Stimulated activated CD8-positive, alpha-beta memory T cell treated with anti-CD3 and anti-CD28 coated beads, Interleukin-7, amount 100 ng/mL, for 24 hours (primary cell): ENCODE measurements at regions not wholly inside any gene's neighbourhood (a gene's known extent, or its start where the extent isn't known, plus 50 kb on each side); places are given as distances from the start of the nearest gene placed in this dataset.

Experiments used
- DNase-seq: peaks from one replicate; pipeline ENCODE4 v3.0.0-alpha.2; 2020; ENCODE audit warnings: low read depth

DNA sequence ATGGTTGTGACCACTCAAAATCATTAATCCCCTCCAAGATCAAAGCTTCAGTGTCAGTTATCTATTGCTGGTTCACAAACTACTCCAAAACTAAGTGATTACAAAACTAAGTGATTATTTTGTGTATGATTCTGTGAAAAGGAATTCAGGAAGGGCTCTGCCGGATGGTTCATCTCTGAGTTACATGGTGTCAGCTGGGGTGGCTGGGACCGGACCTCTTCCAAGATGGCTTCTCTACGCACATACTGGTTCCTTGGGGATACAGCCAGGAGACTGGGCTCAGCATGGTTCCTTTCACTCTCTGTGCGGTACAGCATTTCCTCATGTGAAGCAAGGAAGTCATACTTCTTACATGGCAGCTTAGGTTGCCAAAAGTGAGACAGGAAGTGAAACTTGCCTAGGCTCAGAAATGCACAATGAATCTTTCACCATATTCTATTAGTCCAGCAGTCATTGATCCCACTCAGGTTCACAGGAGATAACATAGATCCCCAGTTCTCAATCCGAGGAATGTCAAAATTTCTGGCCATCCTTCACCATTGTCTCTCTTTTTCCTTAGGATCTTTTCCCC is 97.9 kb upstream of the IRX6 start:
- no peak for DNase-seq

DNA sequence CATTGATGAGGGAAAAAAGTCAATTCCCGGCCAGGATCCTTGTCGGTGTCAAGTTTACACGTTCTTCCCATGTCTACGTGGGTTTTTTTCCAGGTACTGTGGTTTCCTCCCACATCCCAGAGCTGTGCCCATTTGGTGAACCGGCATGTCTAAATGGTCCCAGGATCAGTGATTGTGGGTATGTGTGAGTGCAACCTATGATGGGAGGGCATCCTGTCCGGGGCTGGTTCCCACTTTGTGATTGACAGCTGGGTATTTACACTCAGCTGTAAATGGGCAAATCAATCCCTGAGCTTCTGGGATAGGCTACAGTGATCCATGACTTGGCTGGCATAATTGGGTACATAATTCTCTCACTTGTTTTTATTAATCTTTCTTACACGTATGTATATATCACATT is 91.2 kb upstream of the IRX6 start:
- no peak for DNase-seq

DNA sequence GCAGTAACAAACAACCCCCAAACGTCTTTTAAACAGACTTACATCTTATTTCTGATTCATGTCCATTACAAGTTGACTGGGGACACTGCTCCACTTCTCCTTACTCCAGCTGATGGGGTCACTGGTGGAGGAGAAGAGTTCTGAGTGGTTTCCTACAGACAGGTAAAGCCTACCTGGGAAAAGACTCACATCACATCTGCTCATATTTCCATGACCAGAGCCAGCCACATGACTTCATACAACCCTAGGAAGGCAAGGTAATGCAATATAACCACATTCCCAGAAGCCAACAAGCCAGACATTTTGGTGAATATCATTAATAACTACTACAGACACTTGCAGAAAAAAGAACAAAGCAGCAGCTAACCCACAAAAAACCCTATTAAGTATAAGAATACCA is 90.5 kb upstream of the IRX6 start:
- no peak for DNase-seq

DNA sequence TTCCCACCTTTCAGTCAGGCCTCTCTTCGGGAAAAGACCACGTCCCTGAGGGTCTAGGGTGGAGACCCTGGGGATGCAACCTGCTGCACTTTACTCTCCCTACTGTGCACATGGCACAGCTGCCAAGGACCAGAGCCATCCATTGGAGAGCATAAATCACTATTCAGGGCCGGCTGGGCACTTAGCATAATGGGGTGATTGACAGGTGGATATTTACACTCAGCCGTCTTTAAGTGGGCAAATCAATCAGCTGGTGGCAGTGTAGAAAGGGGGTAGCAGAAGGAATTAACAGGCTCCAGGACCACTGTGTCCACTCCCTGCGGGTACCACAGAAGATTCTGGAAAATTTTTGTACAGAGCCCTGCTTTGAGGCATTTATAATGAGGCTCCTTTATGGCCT is 87.3 kb upstream of the IRX6 start:
- no peak for DNase-seq

DNA sequence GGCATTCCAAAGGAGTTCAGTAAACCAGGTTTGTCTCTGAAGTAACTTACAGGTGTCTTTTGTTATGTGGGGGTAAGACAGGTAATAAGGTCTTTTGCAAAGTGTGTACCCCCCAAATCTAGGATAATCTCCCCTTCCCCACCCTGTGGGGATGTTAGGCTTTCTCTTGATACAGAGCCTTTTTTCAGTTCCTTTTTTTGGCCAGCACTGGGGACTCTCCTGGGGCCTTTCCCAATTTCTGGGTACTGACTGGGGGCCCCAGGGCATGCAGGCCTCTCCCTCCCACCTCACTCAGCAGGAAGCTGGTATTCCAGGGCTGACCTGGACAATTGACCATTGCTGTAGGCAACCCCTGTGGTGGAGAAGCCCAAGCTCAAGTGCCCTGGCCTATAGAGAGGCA is 84.3 kb upstream of the IRX6 start:
- DNase-seq, result no peak

DNA sequence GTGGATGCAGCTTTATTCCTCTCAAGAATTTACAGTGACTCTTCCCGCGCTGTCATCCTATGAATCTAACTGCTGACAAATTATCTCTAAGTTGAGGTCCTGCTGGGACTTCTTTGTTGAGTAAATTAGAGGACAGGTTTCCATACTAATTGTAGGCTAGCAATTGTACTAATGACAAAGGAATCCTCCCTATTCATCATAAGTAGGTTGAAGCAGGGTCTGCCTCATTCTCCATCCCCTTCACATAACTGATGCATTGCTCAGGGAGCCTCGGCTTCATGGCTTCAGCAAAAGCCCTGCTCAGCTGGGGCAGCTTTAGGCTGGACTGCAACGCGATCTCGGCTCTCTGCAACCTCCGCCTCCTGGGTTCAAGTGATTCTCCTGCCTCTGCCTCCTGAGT is 83.1 kb upstream of the IRX6 start:
- no peak for DNase-seq

DNA sequence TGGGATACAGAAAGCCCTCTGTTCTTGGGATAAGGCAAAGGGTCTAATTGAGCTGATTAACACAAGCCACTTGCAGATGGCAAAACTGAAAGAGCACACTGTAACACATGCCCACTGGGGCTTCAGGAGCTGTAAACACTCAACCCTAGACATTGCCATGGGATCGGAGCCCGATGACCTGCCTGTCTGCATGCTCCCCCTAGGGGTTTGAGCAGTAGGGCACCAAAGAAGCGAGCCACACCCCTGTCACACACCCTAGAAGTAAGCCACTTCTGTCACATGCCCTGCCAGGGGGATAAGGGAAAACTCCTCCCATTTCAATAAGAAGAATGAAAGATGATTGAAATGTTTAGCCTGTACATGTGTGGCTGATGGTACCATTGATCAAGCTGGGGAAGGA is 81.3 kb upstream of the IRX6 start:
- DNase-seq, result no peak

DNA sequence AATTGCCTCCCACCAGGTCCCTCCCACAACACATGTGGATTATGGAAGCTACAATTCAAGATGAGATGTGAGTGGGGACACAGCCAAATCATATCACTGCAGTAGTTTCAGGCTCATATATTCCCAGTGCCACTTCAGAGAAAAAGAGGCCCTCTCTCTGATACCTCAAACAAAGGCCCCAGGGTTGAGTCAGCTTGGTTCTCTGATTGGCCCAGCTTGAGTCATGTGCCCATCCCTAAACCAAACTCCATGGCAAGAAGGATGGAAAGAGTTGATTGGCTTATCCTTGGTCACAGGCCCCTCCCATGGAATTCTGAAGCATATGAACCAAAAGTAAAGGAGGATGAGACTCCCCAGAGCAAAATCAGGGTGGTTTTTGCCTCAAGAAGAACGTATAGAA is 75.9 kb upstream of the IRX6 start:
- DNase-seq, result no peak

DNA sequence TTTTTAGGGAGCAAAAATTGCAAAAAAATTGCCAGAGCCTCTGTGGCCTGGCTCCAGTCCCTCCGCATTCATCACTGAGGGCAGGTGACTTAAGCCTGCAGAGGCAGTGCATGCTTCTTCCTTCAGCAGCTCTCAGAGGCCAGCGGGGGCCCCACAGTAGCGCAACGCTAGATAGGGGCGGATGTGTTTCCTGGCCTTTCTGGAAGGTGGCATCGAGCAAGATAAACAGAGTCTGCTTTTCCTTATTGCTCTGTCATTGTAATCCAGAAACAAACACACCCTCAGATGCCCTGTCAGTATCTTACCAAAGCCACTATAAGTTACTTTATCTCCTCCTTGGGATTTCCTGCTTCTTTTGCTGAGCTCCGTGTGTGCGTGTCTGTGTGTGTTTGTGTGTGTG is 75.5 kb upstream of the IRX6 start:
- no peak for DNase-seq

DNA sequence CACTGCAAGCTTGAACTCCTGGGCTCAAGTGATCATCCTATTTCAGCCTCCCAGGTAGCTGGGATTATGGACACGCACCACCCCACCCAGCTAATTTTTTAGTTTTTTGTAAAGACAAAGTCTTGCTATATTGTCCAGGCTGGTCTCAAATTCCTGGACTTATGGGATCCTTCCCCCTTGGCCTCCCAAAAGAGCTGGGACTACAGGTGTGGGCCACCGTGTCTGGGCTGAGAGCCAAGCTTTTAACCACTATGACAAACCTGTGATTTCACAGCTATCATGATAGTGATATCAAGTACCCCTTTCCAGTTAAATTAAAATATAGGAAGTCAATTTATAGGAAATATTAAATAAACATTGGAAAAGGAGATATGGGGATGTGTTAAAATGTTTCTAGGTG is 74.6 kb upstream of the IRX6 start:
- no peak for DNase-seq

DNA sequence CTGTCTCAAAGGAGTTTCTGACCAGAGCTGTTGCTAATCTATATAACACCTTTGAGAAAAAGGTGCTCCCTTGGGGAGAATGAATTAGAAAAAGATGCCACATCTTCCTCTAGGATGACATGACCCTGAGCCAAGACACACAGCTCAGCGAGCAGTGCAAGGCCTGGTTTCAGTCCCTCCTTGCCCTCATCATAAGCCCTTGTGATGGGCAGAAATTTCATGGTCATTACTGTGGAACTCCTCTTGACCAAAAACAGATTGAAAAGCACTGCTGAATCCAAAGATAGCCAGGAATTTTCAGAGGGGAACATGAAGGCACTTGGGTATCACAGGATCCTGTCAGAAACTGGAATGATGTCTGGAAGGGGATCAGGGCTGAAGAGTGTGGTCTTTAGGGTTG is 74.1 kb upstream of the IRX6 start:
- DNase-seq, result no peak

DNA sequence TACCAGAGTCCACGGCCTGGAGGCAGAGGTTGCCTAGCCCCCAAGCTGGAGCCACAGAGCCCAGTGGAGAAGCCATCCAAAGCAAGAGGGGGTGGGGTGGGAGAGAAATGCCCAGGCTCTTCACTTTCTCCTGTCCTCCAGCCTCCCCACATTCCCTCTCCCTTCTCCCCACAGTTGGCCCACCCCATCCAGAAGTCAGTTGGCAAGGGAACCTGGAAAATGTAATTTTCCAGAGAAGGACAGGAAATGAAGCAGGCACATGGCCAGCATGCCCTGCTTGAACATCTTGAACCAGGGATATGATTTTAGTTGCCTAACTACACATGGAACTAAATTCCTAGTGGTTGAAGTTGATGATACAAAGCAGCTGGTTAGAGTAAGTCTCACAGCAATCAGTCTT is 73.3 kb upstream of the IRX6 start:
- DNase-seq, result no peak

DNA sequence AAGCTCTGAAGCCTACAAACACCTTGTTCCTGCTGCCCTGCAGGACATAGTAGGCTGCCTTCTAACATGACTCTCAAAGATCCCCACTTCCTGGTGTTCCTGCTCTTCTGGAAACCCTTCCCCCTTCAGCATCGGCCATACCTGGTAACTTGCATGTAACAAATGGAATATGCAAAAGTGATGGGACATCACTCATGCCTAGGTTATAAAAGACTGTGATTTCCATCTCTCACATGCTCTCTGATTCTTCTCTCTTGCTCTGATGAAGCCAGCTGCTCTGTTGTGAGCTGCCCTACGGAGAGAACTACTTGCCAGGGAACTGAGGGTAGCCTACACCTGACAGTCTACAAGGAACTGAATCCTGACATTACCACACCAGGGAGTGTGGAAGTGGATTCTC is 72.9 kb upstream of the IRX6 start:
- DNase-seq, result no peak

DNA sequence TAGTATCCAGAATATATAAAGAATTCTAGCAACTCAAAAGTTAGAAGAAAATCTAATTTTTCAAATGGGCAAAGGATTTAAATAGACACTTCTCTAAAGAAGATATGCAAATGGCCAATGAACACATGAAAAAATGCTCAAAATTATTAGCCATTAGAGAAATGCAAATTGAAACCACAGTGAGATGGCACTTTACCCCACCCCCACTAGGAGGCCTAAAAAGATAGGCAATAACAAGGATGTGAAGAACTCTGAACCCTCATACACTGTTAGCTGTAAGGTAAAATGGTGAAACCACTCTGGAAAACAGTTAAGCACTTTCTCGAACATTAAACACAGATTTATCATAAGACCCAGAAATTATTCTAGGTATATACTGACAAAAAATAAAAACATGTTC is 71.4 kb upstream of the IRX6 start:
- no peak for DNase-seq

DNA sequence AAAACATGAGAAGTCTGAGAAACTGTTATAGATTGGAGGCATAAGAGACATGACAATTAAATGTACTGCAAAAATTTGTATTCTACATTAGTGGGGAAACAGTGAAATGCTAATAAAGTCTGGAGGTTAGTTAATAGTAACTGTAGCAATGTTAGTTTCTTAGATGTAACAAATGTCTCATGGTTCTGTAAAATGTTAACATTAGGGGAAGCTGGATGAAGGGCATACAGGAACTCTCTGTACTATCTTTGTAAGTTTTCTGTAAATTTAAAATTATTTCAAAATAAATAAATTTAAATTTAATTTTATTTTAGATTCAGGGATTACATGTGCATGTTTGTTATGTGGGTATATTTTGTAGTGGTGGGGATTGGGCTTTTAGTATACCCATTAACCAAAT is 70.0 kb upstream of the IRX6 start:
- DNase-seq, result no peak

DNA sequence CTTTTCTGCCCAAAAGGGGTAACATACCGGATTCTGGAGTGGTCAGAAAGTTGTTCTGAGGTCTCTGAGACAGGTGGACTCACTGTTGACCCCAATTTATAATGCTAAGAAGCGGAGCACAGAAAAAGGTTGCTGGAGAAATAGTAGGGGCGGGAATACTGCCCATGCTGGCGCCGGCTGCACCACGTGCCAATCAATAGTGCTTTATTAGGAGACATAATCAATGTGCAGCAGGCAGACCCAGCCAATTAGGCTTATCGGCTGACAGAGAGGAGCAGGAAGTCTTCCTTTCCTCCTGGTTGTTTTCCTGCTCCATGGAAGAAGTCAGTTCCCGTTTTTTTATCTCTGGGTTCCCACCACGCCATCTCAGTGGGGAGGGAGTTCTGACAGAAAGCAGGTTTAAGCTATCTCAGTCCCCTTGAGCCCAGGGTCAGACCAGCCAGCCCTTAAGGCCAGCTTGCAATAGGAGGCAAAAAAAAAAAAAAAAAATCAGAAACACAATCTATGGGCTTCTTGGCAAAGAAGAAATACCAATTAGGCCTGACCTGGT is 68.2 kb upstream of the IRX6 start:
- no peak for DNase-seq

DNA sequence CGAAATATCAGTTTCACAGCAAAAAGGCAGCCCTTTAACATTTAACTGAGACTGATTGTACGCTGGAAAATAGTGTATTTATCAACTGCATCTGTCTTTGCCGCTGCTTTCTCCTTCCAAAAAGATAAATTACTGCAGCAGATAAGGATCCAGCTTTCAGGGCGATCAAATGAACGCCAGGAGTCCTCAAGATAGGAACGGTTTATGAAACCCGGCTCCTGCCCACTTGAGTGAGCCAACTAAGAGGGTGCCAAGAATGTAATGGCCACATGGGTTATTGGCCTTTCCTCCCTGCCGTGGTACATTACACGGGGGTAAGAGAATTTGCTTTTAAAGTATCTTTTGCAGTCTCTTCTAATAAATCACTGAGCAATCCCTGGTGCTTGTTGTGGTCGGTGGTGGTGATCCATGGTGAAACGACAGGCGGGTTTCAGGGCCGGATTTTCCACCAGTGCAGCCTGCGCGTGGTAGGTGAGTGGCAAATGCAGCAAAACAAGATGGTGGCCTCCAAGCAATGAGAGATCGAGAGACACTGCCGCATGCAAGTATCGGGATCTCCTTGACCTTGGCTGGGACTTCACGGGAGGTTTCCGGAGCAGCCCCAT is 67.5 kb upstream of the IRX6 start:
- DNase-seq, result no peak

DNA sequence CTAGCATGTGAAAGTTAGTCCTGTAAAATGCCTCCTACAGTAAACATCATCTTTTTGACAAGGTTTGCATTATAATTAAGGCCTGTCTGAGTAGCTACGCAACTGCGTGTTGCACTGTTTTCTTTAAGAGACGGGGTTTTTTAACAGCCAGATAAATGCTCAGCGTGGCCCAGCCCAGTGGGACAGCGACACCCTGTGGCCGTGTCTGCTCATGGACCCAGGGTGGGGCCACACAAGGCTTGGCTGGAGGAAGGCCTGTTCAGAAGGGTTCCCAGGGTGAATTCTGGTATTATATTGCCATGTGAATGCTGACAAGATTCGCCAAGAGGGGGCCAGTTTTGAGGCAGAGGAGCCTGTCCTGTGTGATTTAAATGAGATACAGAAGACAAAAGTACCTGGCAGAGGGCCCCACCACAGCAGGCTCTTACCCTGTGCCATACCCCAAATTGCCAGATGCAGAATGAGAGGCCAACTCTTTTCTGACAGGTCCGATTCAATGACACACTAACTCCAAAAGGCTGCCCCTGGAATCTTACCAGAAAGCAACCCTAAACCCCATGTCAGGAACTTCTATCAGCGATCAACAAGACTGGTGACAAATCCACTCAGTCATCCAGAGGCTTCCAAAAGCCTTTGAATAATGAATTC is 65.9 kb upstream of the IRX6 start:
- peak; percentile 19 for DNase-seq

DNA sequence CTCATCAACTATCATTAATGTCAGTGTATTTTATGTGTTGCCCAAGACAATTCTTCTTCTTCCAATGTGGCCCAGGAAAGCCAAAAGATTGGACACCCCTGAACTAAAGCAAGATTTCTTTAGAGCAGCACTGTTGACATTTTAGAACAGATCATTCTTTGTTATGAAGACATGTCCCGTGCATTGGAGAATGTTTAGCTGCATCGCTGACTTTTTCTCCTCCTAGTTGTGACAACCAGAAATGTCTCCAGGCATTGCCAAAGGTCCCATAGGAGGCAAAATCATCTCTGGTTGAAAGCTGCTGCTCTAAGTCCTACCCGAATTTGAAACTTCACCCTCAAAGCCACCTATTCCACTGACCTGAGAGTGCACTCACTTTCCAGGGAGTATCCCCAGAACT is 62.7 kb upstream of the IRX6 start:
- no peak for DNase-seq

DNA sequence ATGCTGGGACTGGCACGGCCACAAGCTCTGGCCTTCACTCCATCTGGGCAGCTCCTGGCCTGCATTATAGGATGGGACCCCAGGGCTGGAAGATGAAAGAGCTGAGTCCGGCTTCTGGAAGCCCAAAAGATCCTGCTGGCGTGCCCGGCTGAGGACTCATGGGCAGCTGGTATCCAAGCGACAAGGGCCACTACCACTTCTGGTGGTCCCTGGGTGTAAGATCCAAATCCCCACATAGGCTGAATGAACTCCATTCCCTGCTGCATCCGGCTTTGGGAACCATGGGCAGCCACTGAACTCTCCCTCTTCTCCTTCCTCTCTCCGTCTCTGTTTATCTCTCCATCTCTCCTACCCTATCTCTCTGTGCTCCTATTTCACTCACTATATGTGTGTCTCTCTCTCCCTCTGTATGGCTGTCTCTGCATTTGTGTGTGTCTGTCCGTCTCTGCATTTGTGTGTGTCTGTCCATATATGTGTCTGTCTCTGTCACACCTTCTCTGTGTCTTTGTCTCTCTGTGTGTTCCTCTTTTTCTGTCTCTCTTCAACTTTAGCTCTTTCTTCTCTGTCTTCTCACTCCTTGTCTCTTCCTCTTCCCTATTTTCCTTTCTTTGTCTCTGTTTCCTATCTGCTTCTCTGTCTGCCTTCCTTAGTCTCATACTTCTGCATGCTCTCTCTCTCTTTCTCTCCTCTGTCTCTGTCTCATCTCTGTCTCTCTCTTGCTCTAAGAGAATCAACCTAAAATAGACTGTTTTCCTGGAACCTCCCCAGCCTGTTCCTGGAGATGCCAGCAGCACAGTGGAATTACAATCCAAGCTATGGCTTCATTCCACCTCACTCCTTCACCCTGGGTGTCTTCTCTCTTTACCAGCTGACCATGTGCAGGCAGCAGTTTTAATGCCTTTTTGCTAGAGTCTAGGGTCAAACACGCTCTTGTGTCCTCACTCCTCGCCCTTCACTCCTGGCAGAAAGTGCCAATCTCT is 60.4 kb upstream of the IRX6 start:
- no peak for DNase-seq

DNA sequence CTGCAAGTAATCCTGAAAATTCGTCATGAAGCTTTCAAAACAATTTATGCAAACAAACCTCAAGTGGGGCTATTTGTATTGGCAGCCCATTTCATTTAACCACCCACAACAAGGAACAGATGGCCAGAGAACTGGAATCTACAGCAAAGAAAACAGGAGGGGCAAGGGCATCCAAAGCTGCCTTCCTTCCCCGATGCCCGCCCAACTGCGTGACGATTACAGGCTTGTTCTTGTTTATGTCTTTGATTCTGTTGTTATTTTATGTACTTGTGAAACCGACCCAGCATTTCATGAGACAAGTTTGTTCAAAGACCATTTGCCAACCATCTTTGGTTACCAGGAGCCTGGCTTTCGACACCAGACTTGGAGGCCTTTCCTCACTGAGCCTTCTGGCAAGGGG is 59.1 kb upstream of the IRX6 start:
- DNase-seq, result no peak

DNA sequence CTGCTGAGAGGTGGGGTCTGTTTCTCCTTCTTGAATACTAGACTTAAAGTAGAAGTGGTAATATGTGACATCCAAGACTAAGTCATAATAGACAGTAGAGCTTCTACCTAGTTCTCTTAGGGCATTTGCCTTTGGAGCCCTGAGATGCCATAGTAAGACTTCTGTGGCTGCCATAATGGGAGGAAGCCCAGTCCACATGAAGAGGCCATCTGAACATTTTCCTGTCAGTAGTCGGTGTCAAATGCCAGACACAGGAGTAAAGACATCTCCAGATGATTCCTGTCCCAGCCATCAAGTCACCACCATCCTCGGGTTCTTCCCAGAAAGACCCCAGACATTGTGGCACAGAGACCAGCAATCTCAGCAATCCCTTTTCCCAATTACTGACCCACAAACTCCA is 58.1 kb upstream of the IRX6 start:
- DNase-seq, result no peak
